GM21515 (cell line): ENCODE measurements at regions not wholly inside any gene's neighbourhood (a gene's known extent, or its start where the extent isn't known, plus 50 kb on each side); places are given as distances from the start of the nearest gene placed in this dataset.
"Not testable (repeated sequence)": the region's sequence is repeated elsewhere in the genome, so short reads cannot be mapped to it uniquely, and the experiment has no call there.

ENCODE experiments used
- ATAC-seq: cut with Tn5 transposase; IDR thresholded peaks from one replicate; pipeline ENCODE4 v1.9.1; 2021; ENCODE audit not compliant: unreplicated experiment

DNA sequence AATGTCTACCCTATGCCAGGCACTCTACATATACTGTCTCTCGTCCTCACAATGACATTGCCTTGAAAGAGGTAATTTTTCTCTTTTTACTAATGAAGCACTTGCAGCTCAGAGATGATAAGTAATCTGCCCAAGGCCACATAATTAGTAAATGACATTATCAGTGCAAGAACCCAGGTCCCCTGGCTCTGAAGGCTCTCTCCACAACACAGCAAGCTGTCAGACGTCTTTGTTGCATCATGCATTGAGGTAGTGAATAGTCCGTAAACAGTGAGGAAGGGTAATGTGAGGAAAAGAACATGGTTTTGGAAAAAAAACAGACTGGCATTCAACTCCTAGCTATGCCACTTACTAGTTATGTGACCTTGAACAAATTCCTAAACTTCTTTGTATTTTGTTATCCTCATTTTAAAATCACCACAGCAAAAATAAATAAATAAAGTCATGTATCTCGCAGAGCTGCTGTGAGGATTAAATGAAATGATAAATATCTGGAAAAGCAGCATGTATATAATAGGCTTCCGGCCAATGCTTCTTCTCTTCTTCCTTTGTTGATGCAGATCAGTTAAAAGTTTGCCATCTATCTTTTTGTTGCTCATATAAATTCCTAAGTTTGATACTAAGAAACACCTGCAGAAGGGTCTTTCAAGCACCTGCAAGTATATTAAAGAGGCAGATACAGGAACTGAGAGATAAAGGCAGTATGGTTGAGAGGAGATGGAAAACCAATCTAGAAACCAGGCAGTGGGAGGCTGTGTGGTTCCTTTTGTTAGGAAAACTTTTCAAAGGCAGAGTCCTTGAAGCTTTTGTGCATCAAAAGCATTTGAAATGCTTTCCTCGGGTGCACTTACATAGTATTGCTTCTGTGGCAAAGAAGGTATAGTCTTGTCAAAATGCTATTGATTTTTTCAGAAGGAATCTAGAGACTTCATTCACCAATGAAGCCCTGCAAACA is 82.8 kb downstream of the BTG1 start:
- ATAC-seq, result no peak

DNA sequence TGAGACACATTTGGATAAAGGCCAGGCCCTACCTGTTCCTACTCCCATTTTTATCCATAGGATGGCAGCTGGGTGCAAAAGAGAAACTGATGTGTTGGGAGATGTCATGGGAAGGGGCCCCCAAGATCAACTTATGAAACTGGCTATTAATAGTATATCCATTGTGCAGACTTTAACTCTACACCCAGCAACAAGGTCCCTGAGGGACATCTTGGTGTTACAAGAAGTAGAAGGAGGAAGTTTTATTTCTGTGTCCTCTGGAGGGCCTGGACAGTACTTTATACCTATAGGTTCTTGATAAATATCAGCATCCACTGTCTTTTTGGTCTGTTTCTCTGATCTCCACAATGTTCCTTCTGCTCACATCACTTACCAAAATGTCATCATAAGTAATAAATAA is 84.6 kb downstream of the BTG1 start:
- ATAC-seq, result no peak

DNA sequence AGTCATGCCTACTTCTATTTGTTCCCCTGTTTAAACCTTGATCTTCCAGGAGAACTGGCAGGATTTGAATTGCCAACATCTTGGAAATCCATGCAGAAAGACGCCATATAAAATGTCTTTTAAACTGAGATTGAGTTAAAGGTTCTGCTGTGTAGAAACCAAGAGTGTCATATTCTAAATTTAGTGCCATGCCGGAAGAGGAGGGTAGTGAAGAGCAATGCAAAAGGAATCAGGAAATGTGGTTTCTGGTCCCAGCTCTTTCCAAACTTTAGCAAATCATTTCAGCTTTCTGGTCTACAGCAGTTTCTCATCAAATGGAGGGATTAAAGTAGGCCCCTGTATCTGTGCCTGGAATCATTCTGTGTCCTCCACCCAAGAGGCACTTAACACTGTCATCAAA is 85.7 kb downstream of the BTG1 start:
- no peak for ATAC-seq

DNA sequence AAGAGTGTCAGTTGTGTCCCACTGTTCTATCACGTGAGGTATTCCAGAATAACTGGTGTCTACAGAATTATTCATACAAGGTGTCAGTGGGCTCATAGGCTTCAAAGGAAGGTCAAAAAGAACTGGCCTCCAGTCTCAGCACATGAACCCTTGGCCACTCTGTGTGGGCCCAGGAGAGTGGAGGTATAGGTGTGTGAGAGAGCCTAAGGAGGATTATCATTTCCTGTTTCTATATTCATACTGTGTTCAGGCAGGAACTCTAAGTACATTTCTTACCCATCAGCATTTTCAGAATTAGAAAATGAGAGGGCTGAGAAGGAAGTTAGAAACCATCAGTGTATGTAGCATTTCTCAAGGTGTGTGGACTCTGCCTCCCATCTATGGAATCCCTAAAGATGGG is 87.0 kb downstream of the BTG1 start:
- no peak for ATAC-seq

DNA sequence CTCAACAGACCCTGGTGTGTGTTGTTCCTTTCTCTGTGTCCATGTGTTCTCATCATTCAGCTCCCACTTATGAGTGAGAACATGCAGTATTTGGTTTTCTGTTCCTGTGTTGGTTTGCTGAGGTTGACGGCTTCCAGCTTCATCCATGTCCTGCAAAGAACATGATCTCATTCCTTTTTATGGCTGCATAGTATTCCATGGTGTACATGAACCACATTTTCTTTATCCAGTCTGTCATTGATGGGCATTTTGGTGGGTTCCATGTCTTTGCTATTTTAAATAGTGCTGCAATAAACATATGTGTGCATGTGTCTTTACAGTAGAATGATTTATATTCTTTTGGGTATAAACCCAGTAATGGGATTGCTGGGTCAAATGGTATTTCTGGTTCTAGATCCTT is 88.9 kb downstream of the BTG1 start:
- not testable (repeated sequence) for ATAC-seq

DNA sequence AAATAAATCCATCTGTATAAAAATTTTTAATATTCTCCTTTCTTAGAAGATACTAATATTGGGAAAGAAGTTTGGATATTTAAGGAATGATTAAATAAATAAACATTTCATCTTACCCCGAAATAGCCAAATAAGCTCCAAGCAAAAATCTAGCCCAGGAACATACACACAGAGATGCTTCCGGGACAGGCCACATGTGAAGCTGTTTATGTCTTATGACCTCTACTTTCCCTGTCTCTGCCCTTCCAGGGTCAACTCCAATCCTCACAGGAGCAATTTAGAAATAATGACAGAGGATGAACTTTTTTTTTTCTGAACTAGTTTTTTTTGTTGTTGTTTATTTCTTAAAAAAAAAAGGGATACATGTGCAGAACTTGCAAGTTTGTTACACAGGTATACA is 89.4 kb downstream of the BTG1 start:
- no peak for ATAC-seq

DNA sequence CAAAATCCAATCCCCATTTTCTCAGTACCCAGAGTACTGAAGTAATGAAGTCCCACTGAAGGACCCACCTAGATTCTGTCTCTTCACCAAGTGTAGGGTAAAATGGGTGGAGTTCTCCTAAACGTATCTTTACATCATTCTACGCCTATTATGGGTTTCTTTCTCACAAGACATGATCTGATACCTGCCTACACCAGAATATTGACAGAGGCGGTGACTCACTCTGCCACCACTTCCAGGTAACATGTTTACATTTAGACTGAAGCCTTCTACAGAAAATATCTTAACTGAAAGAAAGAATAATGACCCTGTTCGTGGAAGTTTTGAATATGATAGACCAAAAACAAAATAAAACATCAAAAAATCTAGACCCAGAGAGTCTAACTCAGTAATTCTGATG is 89.8 kb downstream of the BTG1 start:
- no peak for ATAC-seq

DNA sequence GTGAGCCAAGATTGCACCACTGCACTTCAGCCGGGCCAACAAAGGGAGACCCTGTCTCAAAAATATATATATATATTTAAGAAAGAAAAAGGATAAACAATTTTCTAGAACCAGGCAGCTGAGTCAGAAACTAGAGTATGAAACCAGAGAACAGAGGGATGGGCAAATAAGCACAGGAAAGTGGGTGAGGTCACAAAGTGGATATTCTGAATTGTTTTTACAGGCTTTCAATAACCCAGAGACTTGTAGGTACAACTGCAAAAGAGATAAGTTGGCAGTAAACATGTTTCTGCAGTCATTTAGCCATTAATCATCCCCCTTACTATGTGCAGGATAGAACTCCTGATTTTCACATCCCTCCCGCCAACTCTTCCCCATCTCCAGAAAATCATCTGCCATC is 94.2 kb downstream of the BTG1 start:
- ATAC-seq, result no peak

DNA sequence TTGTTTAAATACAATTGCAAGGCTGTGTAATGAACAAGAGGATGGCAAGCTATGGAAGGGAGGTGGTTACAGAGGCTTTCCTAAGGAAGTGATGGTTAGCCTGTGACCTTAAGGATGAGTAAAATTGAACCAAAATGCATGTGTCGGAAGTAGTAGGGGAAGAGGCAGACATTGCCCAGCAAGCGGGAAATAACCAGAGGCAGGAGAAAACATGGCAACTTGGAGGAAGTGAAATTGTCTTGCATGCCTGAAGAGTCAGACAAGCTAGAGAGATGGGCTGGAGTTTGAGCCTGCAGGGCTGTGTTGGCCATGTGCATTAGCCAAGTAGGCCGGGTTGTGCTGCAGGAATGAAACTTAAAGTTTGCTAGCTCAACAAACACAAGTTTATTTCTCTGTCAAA is 96.2 kb downstream of the BTG1 start:
- peak; percentile 73 for ATAC-seq

DNA sequence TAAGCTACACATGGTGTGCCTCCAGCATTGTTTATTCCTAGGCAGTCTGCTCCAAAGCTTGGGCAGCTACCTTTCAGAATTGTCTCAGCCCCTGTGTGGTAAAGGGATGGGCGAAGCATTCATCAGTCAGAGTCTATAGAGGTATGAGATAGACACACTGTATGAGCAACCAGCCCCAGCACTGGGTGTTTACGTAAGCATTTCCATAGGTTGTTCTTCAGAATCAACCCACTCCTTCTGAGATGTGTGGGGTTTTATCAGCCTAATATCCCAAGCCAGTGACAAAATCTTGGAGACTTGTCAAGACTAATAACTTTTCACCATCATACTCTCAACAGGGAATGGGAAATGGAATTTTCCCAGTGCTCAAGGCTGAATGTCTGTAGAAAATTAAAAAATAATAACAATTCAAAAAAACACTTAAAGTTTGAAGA is 98.2 kb downstream of the BTG1 start:
- ATAC-seq, result no peak

DNA sequence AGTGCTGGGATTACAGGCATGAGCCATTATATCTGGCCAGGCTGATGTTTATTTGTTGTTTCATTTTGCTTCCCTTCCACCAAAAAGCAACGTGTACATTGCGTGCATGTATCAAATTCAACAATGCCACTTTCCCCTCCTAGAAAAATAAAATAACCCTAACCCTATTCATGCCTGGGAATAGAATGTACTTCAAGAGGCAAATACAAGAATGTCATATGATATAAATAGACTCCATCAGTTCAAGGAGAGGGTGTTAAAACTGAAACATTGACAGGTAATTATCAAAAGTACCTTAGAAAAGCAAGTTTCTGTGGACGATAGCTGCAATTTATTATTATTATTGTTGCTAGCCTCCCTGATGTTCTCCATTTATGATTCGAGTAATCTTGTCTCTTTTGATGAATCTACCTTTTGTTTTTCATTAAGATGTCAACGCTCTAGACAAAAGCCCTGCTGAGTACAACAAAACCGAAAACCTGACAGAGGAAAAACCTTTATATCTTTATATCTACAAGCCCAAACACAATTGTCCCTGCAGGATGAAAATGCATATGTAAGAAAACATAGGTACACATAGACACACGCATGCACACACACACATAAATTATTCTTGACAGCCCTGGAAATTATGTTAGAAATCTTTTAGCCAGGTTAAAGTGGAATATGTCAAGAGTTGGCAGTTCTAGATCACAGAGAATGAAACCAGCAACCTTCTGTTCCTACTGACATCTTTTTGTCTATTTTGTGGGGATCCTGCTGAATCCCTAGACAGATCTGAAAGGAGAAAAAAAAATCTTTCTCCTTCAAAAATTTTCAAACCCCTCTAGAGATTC is 98.9 kb downstream of the BTG1 start:
- ATAC-seq, result no peak

DNA sequence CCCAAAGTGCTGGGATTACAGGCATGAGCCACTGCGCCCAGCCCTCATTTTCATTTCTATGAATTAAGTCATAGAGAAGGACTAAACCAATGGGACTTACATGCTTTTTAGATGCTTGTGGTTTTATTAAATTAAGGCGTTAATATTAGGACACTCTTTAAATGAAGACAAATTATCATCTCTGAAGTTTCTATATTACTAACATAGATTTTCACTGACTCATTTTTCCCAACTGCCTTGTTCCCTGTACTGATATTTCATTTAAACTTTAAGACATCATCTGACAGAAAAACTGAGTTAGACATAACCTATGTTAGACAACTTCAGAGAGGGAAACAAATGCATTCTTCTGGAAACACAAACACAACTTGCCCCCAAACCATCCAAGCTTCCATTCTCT is 99.8 kb downstream of the BTG1 start:
- no peak for ATAC-seq

DNA sequence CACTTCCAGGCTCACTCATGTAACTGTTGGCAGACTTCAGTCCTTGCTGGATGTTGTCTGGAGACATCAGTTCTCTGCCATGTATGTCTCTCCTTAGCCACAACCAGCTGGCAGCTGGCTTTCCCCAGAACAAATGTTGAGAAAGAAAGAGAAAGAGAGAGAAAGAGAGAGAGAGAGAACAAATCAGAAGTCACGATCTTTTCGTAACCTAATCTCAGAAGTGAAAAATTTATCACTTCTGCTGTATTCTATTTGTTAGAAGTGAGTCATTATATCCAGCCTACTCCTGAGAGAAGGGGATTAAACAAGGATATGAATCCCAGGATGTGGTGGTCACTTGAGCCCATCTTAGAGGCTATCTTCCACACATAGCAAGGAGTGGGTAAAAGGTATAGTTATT is 101.2 kb downstream of the BTG1 start:
- no peak for ATAC-seq

DNA sequence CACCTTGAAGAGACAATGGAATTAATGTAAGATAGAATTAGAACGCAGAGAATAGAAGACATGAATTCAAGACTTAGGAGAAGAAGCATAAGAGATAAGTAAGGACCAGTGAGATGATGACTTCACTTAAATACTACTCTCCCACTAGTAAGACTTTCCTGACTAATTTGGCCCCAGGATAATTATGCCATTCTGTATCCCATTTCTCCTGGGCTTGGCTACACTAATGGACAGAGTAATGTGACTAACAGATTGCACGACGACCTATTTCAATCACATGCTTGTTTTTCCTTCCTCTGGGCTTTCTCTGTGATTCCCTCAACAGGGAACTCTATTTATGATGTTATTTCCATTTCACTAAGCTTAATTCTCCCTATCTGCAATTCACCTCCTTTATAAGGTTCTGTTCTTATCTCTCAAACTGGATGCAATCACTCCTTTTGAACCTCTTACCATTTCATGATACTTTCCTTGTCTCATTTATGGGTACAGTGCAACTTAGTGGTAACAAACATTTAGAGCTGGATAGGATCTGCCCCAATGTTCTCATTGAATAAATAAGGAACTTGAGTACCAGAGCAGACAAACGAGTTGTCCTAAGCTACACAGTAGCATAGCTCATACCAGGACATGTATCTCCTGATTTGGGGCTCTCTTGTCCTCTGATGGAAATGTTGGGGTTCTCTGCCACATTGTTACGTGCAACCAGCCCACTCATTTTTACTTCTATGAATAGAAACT is 102.7 kb downstream of the BTG1 start:
- no peak for ATAC-seq

DNA sequence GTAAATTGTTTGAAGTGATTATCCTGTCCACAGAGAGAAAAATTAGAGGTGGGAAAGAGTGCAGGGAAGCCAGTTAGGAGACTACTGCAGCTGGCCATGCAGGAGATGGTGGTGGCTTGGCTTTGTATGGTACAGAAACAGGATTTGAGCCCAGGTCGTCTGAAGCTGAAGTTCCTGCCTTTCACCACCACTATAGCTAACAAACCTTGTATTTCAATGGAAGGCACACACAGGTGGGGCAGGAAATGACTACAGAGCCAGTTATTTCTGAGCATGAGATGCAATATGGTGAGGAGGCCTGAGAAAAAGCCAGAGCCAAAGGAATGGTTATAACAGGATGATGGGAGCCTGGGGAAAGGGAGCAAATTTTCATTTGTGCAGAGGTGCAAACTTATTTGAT is 103.9 kb downstream of the BTG1 start:
- no peak for ATAC-seq

DNA sequence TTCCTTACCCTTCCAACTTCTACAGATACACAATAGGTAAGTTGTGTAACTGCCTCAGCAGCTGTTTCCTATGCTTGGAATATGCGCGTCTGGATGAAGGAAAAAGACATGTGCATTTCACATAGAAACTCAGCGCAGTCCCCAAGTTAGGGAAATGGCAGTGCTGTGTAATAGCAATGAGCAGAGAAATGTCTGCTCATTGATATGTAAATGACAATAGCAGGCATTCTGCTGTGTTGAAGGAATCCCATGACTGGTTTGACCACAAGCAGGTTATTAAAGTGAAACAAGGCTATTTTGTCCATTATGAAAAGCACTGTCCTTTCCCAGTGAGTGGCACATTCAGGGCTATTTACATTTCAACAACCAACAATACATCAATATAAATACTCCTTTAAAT is 106.6 kb downstream of the BTG1 start:
- ATAC-seq, result no peak

DNA sequence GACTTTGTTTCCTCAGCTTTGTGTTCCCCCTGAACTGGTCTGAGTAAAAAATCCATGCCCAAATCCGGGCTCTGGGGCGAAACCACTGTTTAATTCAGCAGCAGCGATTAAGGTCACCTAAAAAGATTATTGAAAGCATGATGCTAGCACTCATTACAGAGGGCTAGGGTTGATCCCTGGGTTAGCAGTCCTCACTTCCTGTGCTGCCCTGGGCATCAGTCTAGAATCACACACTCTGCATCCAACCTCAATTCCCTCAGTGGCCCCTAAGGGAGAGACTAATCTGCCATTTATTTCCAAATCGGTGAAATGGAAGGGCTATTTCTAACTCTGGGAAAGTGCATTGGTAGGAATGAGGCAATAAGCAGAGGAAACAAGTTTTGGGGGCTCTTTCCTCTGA is 107.2 kb downstream of the BTG1 start:
- ATAC-seq, result no peak

DNA sequence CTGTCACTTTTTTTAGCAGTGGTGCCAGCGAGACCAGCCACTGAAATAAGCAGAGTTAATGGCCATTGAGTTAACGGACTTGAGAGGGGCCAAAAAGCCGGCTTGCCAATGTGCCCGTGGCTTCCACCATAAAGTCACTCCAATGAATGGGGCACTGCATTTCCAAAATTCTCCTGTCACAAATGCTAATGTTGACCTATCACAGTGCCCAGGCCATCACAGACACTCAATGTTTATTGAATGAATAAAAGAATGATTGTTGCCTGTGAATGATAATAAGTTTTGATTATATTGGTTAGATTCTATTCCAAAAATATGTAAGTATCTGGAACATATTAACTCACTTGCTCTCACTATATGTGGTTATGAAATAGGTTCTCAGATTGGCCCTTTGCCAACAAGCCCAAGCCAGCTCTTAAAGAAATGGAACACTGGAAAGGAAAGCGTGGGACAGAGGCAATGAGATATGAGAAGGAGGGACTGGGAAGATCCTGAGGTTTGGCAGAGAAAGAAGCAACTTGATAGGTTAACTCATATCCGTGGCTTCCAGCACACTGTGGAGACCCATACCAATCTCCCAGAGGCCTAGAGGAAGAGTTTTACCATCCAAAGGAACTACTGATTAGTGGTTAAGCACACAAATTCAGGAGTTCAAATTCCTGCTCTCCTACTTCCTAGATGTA is 108.7 kb downstream of the BTG1 start:
- no peak for ATAC-seq

DNA sequence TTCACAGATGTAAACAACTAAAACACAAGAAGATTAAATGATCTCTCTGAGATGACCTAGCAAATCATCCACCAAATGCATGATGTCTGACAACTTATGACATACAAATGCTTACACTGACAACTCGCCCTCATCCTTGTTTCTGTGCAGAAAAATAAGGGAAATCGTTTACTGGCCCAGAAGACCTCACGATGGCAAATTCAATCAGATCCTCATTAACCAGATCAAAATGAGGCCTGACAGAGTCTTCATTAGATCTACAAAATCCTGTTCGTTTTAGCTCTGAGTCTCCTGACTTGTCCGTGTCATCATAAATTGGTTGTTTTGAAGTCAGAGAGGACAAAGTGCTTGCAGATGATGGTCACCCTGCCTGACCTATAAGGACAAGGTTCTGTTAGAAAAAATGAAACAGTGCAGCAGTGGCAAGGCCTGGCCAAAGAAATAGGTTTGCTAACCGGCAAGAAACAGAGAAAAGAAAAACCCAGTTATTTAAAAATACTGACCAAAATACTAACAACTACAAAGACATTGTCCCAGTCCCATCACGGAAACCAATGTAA is 109.5 kb downstream of the BTG1 start:
- ATAC-seq, result no peak

DNA sequence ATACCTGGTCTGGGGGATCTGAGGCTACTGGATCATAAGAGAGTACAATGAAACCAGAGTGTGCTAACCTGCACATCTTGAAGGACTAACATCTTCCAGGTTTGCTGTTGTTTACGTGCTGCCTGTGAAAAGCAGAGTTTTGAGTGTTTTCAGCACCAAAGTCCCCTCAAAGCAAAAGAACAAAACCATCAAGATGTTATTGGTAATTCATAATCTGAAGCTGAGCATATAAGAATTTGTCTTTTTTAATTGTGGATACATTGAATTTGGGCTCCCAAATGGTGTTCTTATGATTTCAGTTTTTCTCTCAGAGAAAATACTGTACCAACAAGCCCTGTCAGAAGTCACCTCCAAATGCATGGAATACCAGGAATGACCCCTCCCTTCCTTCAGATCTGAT is 110.2 kb downstream of the BTG1 start:
- ATAC-seq, result no peak
